Keratinocyte (primary cell): ENCODE measurements at regions not wholly inside any gene's neighbourhood (a gene's known extent, or its start where the extent isn't known, plus 50 kb on each side); places are given as distances from the start of the nearest gene placed in this dataset.
A peak's percentile ranks its signal among the peaks of the same experiment; 100 is the strongest.
"Not testable (repeated sequence)": the region's sequence is repeated elsewhere in the genome, so short reads cannot be mapped to it uniquely, and the experiment has no call there.

Experiments
- DNase-seq: peaks from one replicate; pipeline ENCODE4 v3.0.0-alpha.2; 2011; ENCODE audit warnings: low read depth, missing footprints, low spot score
- FAIRE-seq: peaks from 2 replicates; lab custom pipeline; 2011; peaks lifted over from hg19 to GRCh38; lab: Jason Lieb, UNC
- H2AFZ ChIP-seq: 2 replicates; pipeline ENCODE4 v1.6.0; 2012; ENCODE audit warnings: low read length, control low read depth, inconsistent platforms; ENCODE audit not compliant: control insufficient read depth
- H3K27ac ChIP-seq: 2 replicates; pipeline ENCODE4 v1.5.1; 2011; ENCODE audit warnings: low read length; ENCODE audit not compliant: control insufficient read depth, insufficient read depth
- H3K27me3 ChIP-seq: 3 replicates; pipeline ENCODE4 v1.6.0; 2011; ENCODE audit warnings: low read length; ENCODE audit not compliant: control insufficient read depth, insufficient read depth; ENCODE audit errors: extremely low read depth
- H3K36me3 ChIP-seq, 2 experiments: 2 replicates in 1 of 2; 3 replicates in 1 of 2; pipeline ENCODE4 v1.5.1; 2011; ENCODE audit warnings: low read length in 2 of 2, mild to moderate bottlenecking in 1 of 2; ENCODE audit not compliant: control insufficient read depth in 2 of 2, insufficient read depth in 2 of 2; ENCODE audit errors: extremely low read depth in 1 of 2
- H3K4me1 ChIP-seq: 3 replicates; pipeline ENCODE4 v1.5.1; 2011; ENCODE audit warnings: low read length; ENCODE audit not compliant: control insufficient read depth, insufficient read depth; ENCODE audit errors: extremely low read depth
- H3K4me2 ChIP-seq: 3 replicates; pipeline ENCODE4 v1.6.0; 2011; ENCODE audit warnings: low read depth, low read length; ENCODE audit not compliant: control insufficient read depth, insufficient read depth; ENCODE audit errors: extremely low read depth
- H3K4me3 ChIP-seq, 3 experiments: fragments of 200-600 bp in 1 of 3; sonication (generic) in 1 of 3; 2 replicates in 2 of 3; 3 replicates in 1 of 3; pipeline ENCODE4 v1.5.1; 2011 to 2016; ENCODE audit warnings: low read length in 3 of 3, mild to moderate bottlenecking in 3 of 3, control low read depth in 2 of 3, inconsistent platforms in 1 of 3, low read depth in 1 of 3, mixed read lengths in 1 of 3, mixed run types in 1 of 3, moderate library complexity in 1 of 3; ENCODE audit not compliant: control insufficient read depth in 2 of 3, insufficient read depth in 2 of 3; ENCODE audit errors: extremely low read depth in 1 of 3
- H3K79me2 ChIP-seq: 2 replicates; pipeline ENCODE4 v1.6.0; 2012; ENCODE audit warnings: low read length; ENCODE audit not compliant: control insufficient read depth, insufficient read depth
- H3K9ac ChIP-seq: 3 replicates; pipeline ENCODE4 v1.6.0; 2011; ENCODE audit warnings: low read length; ENCODE audit not compliant: control insufficient read depth, insufficient read depth; ENCODE audit errors: extremely low read depth
- H3K9me1 ChIP-seq: 3 replicates; pipeline ENCODE4 v1.6.0; 2011; ENCODE audit warnings: low read length; ENCODE audit not compliant: control insufficient read depth, insufficient read depth; ENCODE audit errors: extremely low read depth
- H3K9me3 ChIP-seq: 2 replicates; pipeline ENCODE4 v1.5.1; 2012; ENCODE audit warnings: low read depth, low read length; ENCODE audit not compliant: control insufficient read depth
- H4K20me1 ChIP-seq: 3 replicates; pipeline ENCODE4 v1.6.0; 2011; ENCODE audit warnings: low read length; ENCODE audit not compliant: control insufficient read depth, insufficient read depth; ENCODE audit errors: extremely low read depth
- dilution Hi-C: fragments of 300-500 bp; cut with MboI; formaldehyde crosslinking; loops from one replicate; pipeline ENCODE4 v1.7.0; 2020; ENCODE audit warnings: low sequenced_read_pairs; ENCODE audit not compliant: extremely low pct_ligation_motif_present

DNA sequence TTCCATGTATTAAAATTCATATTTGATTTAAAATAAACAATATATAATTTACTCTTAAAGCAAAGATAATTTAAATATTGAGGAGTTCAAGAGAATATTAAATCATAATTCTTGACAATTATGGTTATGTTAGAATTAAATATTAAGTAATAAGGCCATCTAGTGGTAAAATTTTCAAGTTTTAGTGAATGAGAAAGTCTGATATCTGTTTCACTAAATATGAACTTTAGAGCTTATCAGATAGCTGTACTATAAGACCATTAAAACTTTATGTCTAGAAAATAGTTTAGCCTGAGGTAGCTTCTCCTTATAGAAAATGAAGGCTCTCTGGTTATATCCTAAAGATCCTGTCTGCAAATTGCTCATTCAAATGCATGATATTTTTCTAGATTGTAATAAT, 152.1 kb upstream of the PRSS12 start:
- DNase-seq, H4K20me1 ChIP-seq, H3K9ac ChIP-seq, H3K36me3 ChIP-seq, dilution Hi-C loops, H3K4me2 ChIP-seq, H2AFZ ChIP-seq, H3K27ac ChIP-seq, H3K4me1 ChIP-seq, FAIRE-seq, H3K27me3 ChIP-seq, H3K9me1 ChIP-seq, H3K79me2 ChIP-seq, H3K9me3 ChIP-seq, H3K4me3 ChIP-seq: not testable (repeated sequence)

DNA sequence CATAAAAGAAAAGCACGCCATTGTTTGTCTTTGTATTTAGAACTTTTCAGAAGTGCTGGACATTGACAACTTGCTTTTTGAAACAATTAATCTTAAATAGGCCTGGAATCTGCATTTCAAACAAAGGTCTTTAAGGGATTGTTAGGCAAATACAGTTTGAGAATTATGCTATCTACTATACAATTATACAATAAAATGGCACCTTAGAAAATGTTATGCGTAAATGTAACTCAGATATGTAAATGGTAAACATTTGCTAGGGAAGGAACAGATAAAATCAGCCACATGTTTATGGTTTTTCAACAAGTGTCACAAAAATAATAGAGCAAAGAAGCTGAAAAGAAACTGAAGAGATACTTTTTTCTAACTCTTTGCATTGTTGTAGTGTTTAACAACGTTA, 152.7 kb upstream of the PRSS12 start:
- H3K9ac ChIP-seq, H3K36me3 ChIP-seq, FAIRE-seq, H3K4me1 ChIP-seq, H4K20me1 ChIP-seq, H3K4me3 ChIP-seq, DNase-seq, H3K9me1 ChIP-seq, H3K27me3 ChIP-seq, H3K4me2 ChIP-seq, H3K27ac ChIP-seq, H3K9me3 ChIP-seq, H3K79me2 ChIP-seq, H2AFZ ChIP-seq, dilution Hi-C loops: not testable (repeated sequence)

DNA sequence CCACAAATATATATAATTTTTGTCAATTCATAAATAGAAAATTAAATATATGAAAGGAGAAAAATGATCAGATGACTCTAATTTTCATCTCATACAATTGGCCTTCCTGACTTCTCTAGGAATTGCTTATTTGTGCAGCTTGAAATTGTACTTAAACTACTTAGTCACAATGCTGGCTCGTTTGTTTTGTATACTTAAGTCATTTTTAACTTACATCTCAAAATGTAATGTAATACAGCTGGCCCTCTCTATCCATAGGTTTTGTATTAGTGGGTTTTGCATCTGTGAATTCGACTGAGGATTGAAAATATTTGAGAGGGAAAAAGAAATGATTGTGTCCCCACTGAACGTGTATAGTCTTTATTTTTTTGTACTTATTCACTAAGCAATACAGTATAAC, 160.1 kb upstream of the PRSS12 start:
- H3K27me3 ChIP-seq, FAIRE-seq, H3K4me3 ChIP-seq, H4K20me1 ChIP-seq, H3K9me1 ChIP-seq, H3K9me3 ChIP-seq, H2AFZ ChIP-seq, H3K9ac ChIP-seq, H3K79me2 ChIP-seq, H3K4me2 ChIP-seq, DNase-seq, dilution Hi-C loops, H3K36me3 ChIP-seq, H3K27ac ChIP-seq, H3K4me1 ChIP-seq: not testable (repeated sequence)

DNA sequence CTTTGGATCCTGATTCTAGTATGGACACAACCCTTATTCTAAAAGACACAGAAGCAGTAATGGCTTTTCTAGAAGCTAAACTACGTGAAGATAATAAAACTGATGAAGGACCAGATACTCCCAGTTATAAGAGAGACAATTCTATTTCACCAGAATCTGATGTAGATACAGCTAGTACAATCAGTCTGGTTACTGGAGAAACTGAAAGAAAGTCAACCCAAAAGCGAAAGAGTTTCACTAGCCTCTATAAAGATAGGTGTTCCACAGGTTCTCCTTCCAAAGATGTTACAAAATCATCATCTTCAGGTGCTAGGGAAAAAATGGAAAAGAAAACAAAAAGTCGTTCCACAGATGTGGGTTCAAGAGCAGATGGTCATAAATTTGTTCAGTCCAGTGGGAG, 161.5 kb upstream of the PRSS12 start:
- H3K4me3 ChIP-seq, H3K9ac ChIP-seq, dilution Hi-C loops, DNase-seq, H3K4me1 ChIP-seq, H3K9me3 ChIP-seq, FAIRE-seq, H3K4me2 ChIP-seq, H3K9me1 ChIP-seq, H3K79me2 ChIP-seq, H3K27me3 ChIP-seq, H4K20me1 ChIP-seq, H2AFZ ChIP-seq, H3K27ac ChIP-seq, H3K36me3 ChIP-seq: not testable (repeated sequence)

DNA sequence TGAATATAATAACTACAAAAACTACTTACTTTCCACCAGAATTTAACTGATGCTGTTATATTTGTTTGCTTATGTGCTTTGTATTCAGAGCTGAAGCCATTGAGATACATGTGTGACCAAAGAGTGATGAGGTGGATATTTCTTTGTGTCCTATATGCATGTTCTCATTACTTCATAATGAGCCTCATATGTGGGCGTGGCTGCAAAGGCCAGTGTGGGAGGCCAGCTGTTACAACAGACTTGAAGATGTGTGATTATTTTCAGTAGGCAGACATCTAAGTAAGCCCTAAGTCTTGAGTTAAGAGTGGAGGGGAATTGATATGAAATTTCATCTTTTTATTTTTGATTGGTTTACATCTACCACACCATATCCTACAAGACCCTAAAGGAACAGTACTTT, 163.3 kb upstream of the PRSS12 start:
- H3K36me3 ChIP-seq, H3K9me3 ChIP-seq, DNase-seq, H3K79me2 ChIP-seq, H3K9ac ChIP-seq, H4K20me1 ChIP-seq, H3K4me1 ChIP-seq, H3K4me2 ChIP-seq, H3K9me1 ChIP-seq, H3K4me3 ChIP-seq, dilution Hi-C loops, H3K27ac ChIP-seq, H2AFZ ChIP-seq, H3K27me3 ChIP-seq: not testable (repeated sequence)
- FAIRE-seq = peak; percentile 67
